ENCODE measurements at regions not wholly inside any gene's neighbourhood (a gene's known extent, or its start where the extent isn't known, plus 50 kb on each side); places are given as distances from the start of the nearest gene placed in this dataset.

GRCh38 chr9:88678008-88678407, 143.0 kb downstream of the NXNL2 start:
- TF ChIP-seq CTCF (IDR thresholded peaks at IDR 0.05; ENCODE audit: low read depth, low read length), result no peak
- no peak for DNase-seq (ENCODE audit: extremely low read depth, low read depth)

GRCh38 chr9:88678431-88678830, 143.5 kb downstream of the NXNL2 start:
- DNase-seq (ENCODE audit: extremely low read depth, low read depth), result no peak
- no peak for TF ChIP-seq CTCF (IDR thresholded peaks at IDR 0.05; ENCODE audit: low read depth, low read length)

GRCh38 chr9:88680041-88680440, 145.1 kb downstream of the NXNL2 start:
- no peak for DNase-seq (ENCODE audit: extremely low read depth, low read depth)
- no peak for TF ChIP-seq CTCF (IDR thresholded peaks at IDR 0.05; ENCODE audit: low read depth, low read length)

GRCh38 chr9:88680505-88681160, 145.7 kb downstream of the NXNL2 start:
- no peak for DNase-seq (ENCODE audit: extremely low read depth, low read depth)
- no peak for TF ChIP-seq CTCF (IDR thresholded peaks at IDR 0.05; ENCODE audit: low read depth, low read length)

- no peak for DNase-seq (ENCODE audit: extremely low read depth, low read depth)
- TF ChIP-seq CTCF (IDR thresholded peaks at IDR 0.05; ENCODE audit: low read depth, low read length), result no peak
Measured at GRCh38 chr9:88681434-88681833, 146.5 kb downstream of the NXNL2 start.

GRCh38 chr9:88682431-88682831, 147.5 kb downstream of the NXNL2 start:
- DNase-seq (ENCODE audit: extremely low read depth, low read depth), result no peak
- TF ChIP-seq CTCF (IDR thresholded peaks at IDR 0.05; ENCODE audit: low read depth, low read length), result no peak

- DNase-seq (ENCODE audit: extremely low read depth, low read depth), result no peak
- no peak for TF ChIP-seq CTCF (IDR thresholded peaks at IDR 0.05; ENCODE audit: low read depth, low read length)
Measured at GRCh38 chr9:88684046-88684445, 149.1 kb downstream of the NXNL2 start.
